ENCODE measurements at regions not wholly inside any gene's neighbourhood (a gene's known extent, or its start where the extent isn't known, plus 50 kb on each side); places are given as distances from the start of the nearest gene placed in this dataset.

GRCh38 chr5:3222924-3223323 lies 372.7 kb upstream of the IRX1 start:
- no peak for DNase-seq (ENCODE audit: low read depth in 2 of 2)

- no peak for DNase-seq (ENCODE audit: low read depth in 2 of 2)
Measured at GRCh38 chr5:3221432-3221831, 374.2 kb upstream of the IRX1 start.

DNA sequence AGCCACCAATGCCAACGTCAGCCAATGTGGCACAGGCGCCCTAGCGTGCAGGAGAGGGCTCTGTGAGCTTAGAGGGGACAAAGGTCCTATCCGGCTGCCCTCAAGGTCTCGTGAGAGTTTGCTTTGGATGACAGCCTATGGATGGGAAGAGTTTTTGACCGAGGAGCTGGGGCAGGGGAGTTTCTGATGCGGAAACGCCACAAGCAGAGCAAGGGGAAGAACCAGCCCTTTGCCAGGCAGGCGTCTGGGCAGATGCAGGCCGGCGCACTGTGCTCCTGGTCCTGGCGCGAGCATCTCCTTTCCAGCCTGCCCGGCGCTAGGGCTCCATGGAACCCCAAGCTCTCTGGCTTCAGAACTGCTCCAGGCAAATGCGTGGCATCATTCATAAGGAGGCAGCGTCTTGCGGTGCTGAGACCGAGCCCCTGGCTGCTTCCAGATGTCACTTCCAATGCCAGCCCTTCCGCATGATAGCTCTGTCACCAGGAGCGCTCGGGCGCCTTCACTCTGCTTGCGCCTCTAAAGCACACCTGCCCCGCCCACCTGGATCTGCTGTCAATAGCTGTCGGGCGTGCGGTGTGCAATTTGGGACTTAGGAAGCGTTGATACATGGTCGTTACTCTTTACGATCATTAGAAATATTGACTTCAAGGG lies 374.9 kb upstream of the IRX1 start:
- DNase-seq (ENCODE audit: low read depth in 2 of 2), result no peak

GRCh38 chr5:3220201-3220600 lies 375.4 kb upstream of the IRX1 start:
- DNase-seq (ENCODE audit: low read depth in 2 of 2), result no peak

DNA sequence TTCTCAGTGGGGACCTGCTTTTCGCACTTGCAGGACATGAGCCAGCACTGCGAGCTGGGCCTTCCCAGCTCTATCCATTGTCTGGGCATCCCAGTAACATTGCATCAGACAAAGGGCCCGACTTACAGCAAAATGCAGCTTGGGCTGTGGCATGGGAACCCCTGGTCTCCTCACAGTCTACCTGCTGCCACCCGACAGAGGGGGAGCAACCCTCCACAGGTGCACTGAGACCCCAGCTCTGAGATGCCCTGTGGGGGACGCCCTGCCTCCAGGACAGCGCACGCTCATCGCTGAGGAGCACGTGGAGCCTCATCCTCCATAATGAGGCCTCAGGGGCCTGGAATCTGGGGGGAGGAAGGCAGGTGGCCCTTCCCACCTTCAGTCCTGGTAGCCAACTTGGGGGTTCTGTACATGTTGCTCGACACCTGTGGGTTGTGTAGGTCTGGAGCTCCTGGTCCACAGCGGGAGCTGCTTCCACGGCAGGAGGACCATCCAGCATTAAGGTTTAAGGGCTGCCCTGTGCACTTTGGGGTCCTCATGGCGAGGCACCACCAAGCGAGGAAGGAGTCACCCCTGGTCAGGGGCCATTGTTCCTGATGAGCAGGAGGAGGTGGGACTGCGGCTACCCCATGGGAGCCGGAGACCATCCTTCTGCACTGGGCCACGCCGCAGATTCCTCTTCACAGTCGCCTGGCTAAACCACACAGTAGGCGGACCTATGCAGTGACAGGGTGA lies 376.5 kb upstream of the IRX1 start:
- DNase-seq (ENCODE audit: low read depth in 2 of 2), result no peak

DNA sequence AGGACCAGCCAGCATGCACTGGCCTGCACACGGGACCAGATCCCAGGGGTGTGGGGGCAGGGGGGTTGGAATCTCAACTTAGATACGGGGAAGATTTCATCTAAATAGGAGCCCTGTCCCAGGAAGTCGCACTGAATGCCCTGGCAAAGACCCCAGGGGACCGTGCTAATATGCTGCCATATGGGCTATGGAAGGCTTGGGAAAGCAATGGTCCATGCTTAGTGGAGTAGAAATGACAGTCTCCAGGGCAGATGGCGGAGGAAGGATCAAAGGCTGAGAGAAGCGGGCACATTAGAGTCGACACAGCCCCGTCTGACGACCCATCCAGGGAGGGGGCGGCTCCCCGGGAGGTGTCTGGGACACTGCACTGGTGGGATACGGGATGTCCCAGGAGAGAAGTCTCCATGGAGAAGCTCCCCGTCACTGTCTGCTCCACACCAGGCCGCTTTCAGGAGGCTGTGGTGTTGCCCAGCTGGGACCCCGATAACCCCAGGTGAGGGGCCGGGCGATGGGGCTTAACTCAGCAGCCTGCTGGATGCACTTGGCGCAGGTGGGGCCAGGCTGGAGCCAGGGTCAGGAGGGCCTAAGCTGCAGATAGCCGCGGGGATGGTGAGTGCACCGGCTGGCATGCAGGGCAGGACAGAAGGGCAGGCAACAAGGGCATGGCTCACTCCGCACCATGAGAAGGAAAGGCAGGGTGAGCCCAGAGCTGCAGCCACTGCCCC lies 377.7 kb upstream of the IRX1 start:
- no peak for DNase-seq (ENCODE audit: low read depth in 2 of 2)

DNA sequence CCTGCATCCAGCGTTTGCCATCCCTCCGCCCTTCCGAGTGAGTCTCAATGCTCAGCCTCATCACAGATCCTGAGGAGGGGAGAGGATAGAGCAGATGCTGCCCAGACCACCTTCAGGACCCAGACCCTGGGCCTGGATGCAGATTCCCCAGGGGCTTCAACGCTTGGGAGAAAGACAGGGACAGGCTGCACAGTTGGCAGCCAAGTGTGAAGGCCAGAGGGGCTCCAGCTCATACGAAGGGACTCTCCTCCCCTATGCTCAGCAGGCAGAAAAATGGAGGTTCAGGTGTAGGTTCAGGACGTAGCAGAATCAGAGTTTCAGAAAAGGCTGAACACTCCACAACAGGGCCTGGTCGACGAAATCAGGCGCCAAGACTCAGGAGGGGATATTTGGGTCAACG lies 378.5 kb upstream of the IRX1 start:
- DNase-seq (ENCODE audit: low read depth in 2 of 2), result no peak

DNA sequence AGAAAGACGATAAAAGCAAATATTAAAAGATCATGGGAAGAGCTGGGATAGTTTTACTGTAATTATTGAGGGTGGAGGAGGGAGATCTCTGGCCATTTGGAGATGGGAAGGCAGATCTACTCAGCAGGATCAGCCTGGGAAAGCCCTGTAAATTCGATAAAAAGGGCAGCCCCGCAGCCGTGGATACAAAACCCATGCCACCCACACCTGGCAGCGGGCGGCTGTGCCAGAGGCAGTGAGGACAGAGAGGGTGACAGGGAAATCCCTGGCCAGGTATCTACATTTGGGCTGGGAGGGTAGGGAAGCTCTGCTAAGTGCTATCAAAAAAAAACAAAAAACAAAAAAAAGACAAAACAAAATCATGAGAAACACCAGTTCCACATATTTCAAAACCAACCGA lies 379.2 kb upstream of the IRX1 start:
- no peak for DNase-seq (ENCODE audit: low read depth in 2 of 2)

DNA sequence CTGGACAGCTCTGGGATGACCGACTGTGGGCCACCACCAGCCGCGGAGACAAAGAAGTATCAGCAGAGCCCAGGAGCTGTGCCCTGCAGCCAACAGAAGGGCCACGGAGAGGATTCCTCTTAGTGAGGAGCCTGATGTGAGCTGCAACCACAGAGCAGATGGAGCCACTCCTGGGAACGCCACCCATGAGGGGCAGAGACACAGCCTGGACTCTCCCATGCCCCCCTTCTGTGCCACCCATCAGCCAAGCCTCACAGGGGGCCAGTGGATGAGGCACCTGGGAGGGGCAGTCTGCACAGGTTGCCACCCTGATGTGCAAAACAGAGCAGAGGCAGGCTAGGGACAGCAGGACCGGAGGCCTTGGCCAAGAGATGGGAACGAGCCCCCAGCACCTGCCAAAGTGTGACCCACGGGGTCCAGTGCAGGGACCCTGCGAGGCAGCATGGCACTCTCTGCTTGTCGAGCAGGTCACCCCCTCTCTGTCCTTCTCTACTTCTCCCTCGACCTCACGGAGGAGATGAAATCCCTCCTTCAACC lies 380.7 kb upstream of the IRX1 start:
- no peak for DNase-seq (ENCODE audit: low read depth in 2 of 2)

DNA sequence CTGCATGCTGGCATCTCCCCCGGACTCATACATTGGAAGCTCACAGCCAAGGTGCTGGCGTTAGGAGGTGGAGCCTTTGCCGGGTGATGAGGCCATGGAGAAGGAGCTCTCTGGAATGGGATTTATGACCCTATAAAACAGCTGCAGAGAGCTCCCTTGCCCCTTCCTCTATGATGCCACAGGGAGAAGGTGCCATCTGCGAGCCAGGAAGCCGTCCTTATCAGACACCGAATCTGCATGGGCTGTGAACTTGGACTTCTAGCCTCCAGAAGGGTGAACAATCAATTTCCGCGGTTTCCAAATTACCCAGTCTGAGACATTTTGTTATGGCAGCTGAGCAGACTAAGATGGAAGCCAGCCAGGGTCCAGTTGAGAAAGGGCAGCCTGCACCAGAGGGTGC lies 381.2 kb upstream of the IRX1 start:
- no peak for DNase-seq (ENCODE audit: low read depth in 2 of 2)

DNA sequence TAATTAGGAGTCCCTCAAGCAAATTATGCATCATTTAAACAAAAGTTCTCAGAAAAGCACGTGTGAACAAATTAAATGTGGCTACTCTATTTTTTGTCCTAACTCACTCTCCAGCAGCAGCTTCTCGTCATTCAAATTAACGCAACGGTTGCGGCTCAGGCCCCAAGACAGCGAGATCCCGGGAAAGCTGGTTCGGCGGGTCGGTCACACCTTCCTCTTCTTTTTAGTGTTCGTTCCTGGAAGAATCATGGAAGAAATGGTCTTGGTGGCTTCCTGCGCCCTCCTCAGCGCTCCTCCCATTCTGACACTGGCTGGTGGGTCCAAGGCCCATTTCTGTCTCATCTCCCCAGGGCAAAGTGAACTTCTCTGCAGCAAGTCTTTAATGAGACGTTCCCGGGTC lies 382.8 kb upstream of the IRX1 start:
- no peak for DNase-seq (ENCODE audit: low read depth in 2 of 2)

DNA sequence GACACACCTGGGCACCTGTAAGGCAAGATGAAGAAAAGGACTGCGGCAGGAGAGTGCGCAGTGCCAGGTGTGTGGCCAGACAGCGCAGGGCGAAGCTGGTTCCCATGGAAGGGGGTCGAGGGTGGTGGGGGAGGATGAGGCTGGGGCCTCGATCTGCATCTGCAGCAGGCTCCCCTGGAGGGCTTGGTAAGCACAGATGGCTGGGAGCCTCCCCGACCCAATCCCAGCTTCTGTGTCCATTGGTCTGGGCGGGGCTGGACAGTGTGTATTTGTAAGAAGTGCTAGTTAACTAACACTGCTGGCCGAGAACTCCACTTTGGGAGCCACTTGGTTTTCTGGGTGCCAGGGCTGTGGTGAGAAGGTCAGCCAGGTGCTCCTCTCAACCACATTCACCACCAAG lies 385.1 kb upstream of the IRX1 start:
- no peak for DNase-seq (ENCODE audit: low read depth in 2 of 2)

- no peak for DNase-seq (ENCODE audit: low read depth in 2 of 2)
Measured at GRCh38 chr5:3209918-3210317, 385.7 kb upstream of the IRX1 start.

- no peak for DNase-seq (ENCODE audit: low read depth in 2 of 2)
Measured at GRCh38 chr5:3202570-3202969, 393.1 kb upstream of the IRX1 start.

GRCh38 chr5:3201941-3202340 lies 393.7 kb upstream of the IRX1 start:
- no peak for DNase-seq (ENCODE audit: low read depth in 2 of 2)

DNA sequence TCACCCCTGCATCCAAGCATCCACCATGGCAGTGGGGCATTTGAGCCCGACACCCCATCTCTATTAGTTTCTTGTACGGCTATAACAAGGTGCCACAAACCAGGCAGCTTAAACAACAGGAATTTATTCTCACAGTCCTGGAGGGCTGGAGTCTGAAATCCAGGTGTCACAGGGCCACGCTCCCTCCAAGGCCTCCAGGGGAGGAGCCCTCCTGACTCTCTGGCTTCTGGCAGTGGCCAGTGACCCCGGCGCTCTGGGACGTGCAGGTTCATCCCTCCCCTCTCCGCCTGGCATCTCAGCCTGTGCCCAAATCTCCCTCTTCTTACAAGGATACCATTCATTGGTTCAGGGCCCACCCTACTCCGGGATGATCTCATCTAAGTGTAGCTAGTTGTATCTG lies 394.5 kb upstream of the IRX1 start:
- no peak for DNase-seq (ENCODE audit: low read depth in 2 of 2)

DNA sequence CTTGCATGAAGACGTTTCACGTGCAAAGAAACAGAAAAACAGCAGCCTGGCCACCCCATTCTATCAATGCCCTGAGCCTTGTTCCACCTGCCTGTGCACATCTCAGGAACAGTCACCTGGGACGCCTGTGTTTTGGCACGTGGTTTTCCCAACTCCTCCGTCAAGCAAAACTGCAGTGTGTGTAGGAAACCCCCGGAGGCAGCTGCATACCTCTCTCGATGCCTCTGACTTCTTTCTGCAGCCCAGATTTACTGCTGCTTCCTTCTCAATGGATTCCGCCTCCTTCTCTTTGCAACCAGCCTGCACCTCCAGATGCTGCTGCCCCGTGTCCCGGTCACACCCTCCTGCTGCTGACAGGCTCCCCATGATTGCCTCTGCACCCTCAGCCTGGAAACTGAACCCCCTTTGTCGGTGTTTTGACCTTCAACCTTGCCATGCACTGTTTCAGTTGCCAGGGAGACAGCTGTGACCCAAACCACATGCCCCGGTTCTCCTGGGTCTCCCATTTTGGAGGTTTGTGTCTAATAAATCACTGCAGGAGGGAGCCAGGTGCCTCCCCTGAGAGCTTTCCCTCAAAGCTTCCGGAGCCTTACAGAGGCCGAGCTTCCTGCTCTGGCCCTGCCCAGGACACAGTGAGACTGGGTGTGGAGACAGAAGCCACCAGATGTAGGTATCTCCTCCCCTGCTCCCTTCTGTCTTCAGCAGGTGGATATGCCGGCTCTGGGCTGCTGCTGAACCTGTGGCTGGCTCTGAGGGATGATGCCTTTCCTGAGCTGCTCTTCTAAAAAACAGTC lies 395.5 kb upstream of the IRX1 start:
- DNase-seq (ENCODE audit: low read depth in 2 of 2), result no peak

DNA sequence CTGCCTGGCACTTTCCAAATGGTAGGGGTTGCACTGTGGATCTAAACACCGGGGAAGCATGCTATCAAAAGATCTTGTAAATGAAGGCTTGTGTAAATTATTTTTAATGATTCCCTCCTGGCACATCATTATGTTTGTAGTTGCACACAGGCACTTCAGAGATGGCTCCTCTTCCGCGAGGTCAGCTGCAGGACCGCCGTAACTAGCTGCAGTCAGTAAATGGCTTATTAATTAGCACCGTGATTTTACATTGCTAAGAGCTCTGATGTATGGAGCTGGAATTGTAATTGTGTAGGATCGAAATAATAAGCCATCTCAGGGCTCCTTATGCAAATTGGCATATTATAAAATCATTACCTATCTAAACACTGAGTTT lies 397.6 kb upstream of the IRX1 start:
- no peak for DNase-seq (ENCODE audit: low read depth in 2 of 2)

- no peak for DNase-seq (ENCODE audit: low read depth in 2 of 2)
Measured at GRCh38 chr5:3197304-3198073, 398.1 kb upstream of the IRX1 start.

DNA sequence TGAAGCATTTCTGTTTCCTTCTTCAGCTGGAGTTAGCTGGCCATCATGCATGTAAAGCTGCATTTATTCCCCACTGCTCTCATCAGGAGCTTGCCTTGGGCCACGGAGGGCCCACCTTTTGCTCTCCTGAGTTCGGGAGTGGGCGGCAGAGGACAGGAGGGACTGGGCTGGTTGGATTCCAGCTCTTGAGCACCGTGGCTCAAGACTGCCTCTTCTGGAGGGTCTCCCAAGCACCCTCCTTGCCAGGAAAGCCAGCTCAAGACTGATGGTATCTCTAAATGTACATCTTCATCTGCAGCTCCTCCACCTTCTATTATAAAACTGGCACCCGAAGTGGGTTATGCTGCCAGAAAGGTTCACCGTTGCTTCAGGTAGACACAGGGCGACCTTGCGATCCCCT lies 399.6 kb upstream of the IRX1 start:
- DNase-seq (ENCODE audit: low read depth in 2 of 2), result no peak

- DNase-seq (ENCODE audit: low read depth in 2 of 2), result no peak
Measured at GRCh38 chr5:3194684-3195083, 400.9 kb upstream of the IRX1 start.
